Endothelial cell of umbilical vein (primary cell): ENCODE measurements at regions not wholly inside any gene's neighbourhood (a gene's known extent, or its start where the extent isn't known, plus 50 kb on each side); places are given as distances from the start of the nearest gene placed in this dataset.

ENCODE experiments used
- BruUV-seq: library from RNA; stranded (reverse); fragments of 400-500 nt; replicated peaks from 2 replicates; lab custom pipeline; 2021; lab: Mats Ljungman, UMichigan
- CTCF ChIA-PET: fragments of 300-600, 350-600 bp; sonication (Branson Sonifier 250); formaldehyde crosslinking; loops from one replicate; lab custom pipeline; 2021; ENCODE audit warnings: antibody characterized with exemption, inconsistent platforms; lab: Charles Lee
- POLR2A ChIA-PET: fragments of 300-600, 350-600 bp; sonication (Branson Sonifier 250); formaldehyde crosslinking; loops from one replicate; lab custom pipeline; 2021; ENCODE audit warnings: antibody characterized with exemption, inconsistent platforms; lab: Charles Lee
- DNase-seq: peaks from one replicate; pipeline ENCODE4 v3.0.0-alpha.2; 2011; ENCODE audit warnings: low read depth, low spot score
- FAIRE-seq: peaks from 2 replicates; lab custom pipeline; 2011; peaks lifted over from hg19 to GRCh38; lab: Jason Lieb, UNC
- H2AFZ ChIP-seq: 2 replicates; pipeline ENCODE4 v1.6.0; 2012; ENCODE audit warnings: low read depth, low read length, control low read depth, inconsistent platforms
- H3K27ac ChIP-seq: 2 replicates; pipeline ENCODE4 v1.5.1; 2011; ENCODE audit warnings: low read depth, mild to moderate bottlenecking, control low read depth, low read length, moderate library complexity; ENCODE audit not compliant: insufficient read depth
- H3K27me3 ChIP-seq, 2 experiments: 2 replicates each; pipeline versions ENCODE4 v1.6.0 to v1.6.1; 2011; ENCODE audit warnings: low read length in 2 of 2, mixed read lengths in 1 of 2; ENCODE audit not compliant: control insufficient read depth in 2 of 2, insufficient read depth in 2 of 2
- H3K36me3 ChIP-seq, 2 experiments: 2 replicates in 1 of 2; 3 replicates in 1 of 2; pipeline ENCODE4 v1.5.1; 2011; ENCODE audit warnings: low read length in 2 of 2, mild to moderate bottlenecking in 1 of 2, moderate library complexity in 1 of 2; ENCODE audit not compliant: control insufficient read depth in 2 of 2, insufficient read depth in 2 of 2; ENCODE audit errors: extremely low read depth in 1 of 2
- H3K4me1 ChIP-seq: 3 replicates; pipeline ENCODE4 v1.5.1; 2011; ENCODE audit warnings: mild to moderate bottlenecking, low read length; ENCODE audit not compliant: control insufficient read depth, insufficient read depth; ENCODE audit errors: extremely low read depth
- H3K4me2 ChIP-seq: 2 replicates; pipeline ENCODE4 v1.6.1; 2011; ENCODE audit warnings: low read length, control low read depth, mixed read lengths; ENCODE audit not compliant: insufficient read depth
- H3K4me3 ChIP-seq, 3 experiments: fragments of 200-600 bp in 1 of 3; sonication (generic), shearing (Covaris generic) in 1 of 3; replicated peaks in 1 of 3; 2 replicates each; pipeline ENCODE4 v1.5.1; 2011 to 2016; ENCODE audit warnings: control low read depth in 3 of 3, low read length in 3 of 3, mild to moderate bottlenecking in 2 of 3, inconsistent platforms in 1 of 3, low read depth in 1 of 3, moderate library complexity in 1 of 3; ENCODE audit not compliant: insufficient read depth in 1 of 3
- H3K79me2 ChIP-seq: 2 replicates; pipeline ENCODE4 v1.6.0; 2012; ENCODE audit warnings: low read length, inconsistent platforms; ENCODE audit not compliant: control insufficient read depth, insufficient read depth
- H3K9ac ChIP-seq: replicated peaks from 2 replicates; pipeline ENCODE3; 2011; ENCODE audit warnings: low read length, control low read depth; ENCODE audit not compliant: insufficient read depth; ENCODE audit errors: extremely low read depth
- H3K9me1 ChIP-seq: replicated peaks from 3 replicates; pipeline ENCODE4 v1.6.0; 2011; ENCODE audit warnings: mild to moderate bottlenecking, low read length; ENCODE audit not compliant: control insufficient read depth, insufficient read depth; ENCODE audit errors: extremely low read depth
- H3K9me3 ChIP-seq: replicated peaks from 2 replicates; pipeline ENCODE4 v1.5.1; 2012; ENCODE audit warnings: low read length, inconsistent platforms; ENCODE audit not compliant: control insufficient read depth, insufficient read depth
- H4K20me1 ChIP-seq: replicated peaks from 2 replicates; pipeline ENCODE3; 2011; ENCODE audit warnings: mild to moderate bottlenecking, low read length; ENCODE audit not compliant: control insufficient read depth, insufficient read depth; ENCODE audit errors: extremely low read depth
- CTCF ChIP-seq, 2 donors: IDR thresholded peaks; 1 replicate in 1 of 2; 2 replicates in 1 of 2; pipeline ENCODE4 v1.5.1; 2011; ENCODE audit warnings: low read length in 2 of 2, mild to moderate bottlenecking in 2 of 2, moderate library complexity in 2 of 2, control low read depth in 1 of 2, inconsistent platforms in 1 of 2, low read depth in 1 of 2; ENCODE audit not compliant: insufficient read depth in 1 of 2; ENCODE audit errors: extremely low read depth in 1 of 2
- EZH2 ChIP-seq: IDR thresholded peaks from 2 replicates; pipeline ENCODE4 v1.6.1; 2012; ENCODE audit warnings: borderline replicate concordance, low read depth, mild to moderate bottlenecking, moderate library complexity, low read length, inconsistent platforms; ENCODE audit not compliant: severe bottlenecking
- FOS ChIP-seq: IDR thresholded peaks from 2 replicates; pipeline ENCODE4 v1.6.1; 2011; ENCODE audit warnings: mild to moderate bottlenecking, low read length, moderate library complexity, borderline replicate concordance; ENCODE audit not compliant: insufficient read depth
- GATA2 ChIP-seq: IDR thresholded peaks from 2 replicates; pipeline ENCODE4 v1.7.0; 2011; ENCODE audit warnings: low read depth, mild to moderate bottlenecking, moderate library complexity, mixed read lengths, low read length; ENCODE audit not compliant: insufficient read length, insufficient read depth
- JUN ChIP-seq: IDR thresholded peaks from 2 replicates; pipeline ENCODE4 v1.6.1; 2011; ENCODE audit warnings: borderline replicate concordance, low read depth; ENCODE audit not compliant: insufficient read length, insufficient read depth
- MAX ChIP-seq: IDR thresholded peaks from 2 replicates; pipeline ENCODE4 v1.6.1; 2011; ENCODE audit not compliant: insufficient read depth, insufficient read length
- MYC ChIP-seq: IDR thresholded peaks from one replicate; pipeline ENCODE4 v1.6.1; 2011; ENCODE audit warnings: mild to moderate bottlenecking, low read depth, low read length
- POLR2A ChIP-seq: IDR thresholded peaks from 2 replicates; pipeline ENCODE4 v1.6.1; 2012; ENCODE audit warnings: low read depth, mild to moderate bottlenecking, control low read depth, low read length
- POLR2AphosphoS5 ChIP-seq: IDR thresholded peaks from 2 replicates; pipeline ENCODE4 v1.6.1; 2012; ENCODE audit warnings: low read depth, mild to moderate bottlenecking, control low read depth, low read length, moderate library complexity; ENCODE audit not compliant: insufficient read depth
- dilution Hi-C: fragments of 300-500 bp; cut with MboI; formaldehyde crosslinking; loops from one replicate; pipeline ENCODE4 v1.15.0; 2019; ENCODE audit warnings: low sequenced_read_pairs; ENCODE audit not compliant: extremely low pct_ligation_motif_present
- intact Hi-C: fragments of 100-400 bp; cut with micrococcal nuclease; formaldehyde crosslinking; loops from one replicate; pipeline ENCODE4 v1.10.0; 2022

- Histone ChIP-seq H3K9me3 (no peaks in the 10 kb centered on the region), H3K9ac (no peak overlapping the region), H3K27ac (no peak overlapping the region), H3K79me2 (no peaks in the 10 kb centered on the region), H3K4me2 (peak overlapping the region; percentile 85), H4K20me1 (no peaks in the 10 kb centered on the region), H3K4me1 (peaks cover 13% of the 10 kb centered on the region), H3K9me1 (no peaks in the 10 kb centered on the region), H2AFZ (peak overlapping the region; percentile 86), H3K4me3 (no peak overlapping the region), H3K36me3 (no peaks in the 10 kb centered on the region), H3K27me3 (no peaks in the 10 kb centered on the region)
- POLR2A ChIA-PET = no interaction called here
- dilution Hi-C loops (no loop called here), intact Hi-C loops (loop anchor here (5.0 kb wide), 1 partner anchor 125 kb away; no protein-coding TSS in a partner anchor)
- FAIRE-seq (no peak), DNase-seq (peak; percentile 36)
- BruUV-seq = no TSS peak
- TF ChIP-seq MAX (no peak), EZH2 (no peak), POLR2AphosphoS5 (no peak), FOS (no peak), GATA2 (no peak), MYC (no peak), JUN (no peak), CTCF (IDR thresholded peaks at IDR 0.05; ENCODE audit: extremely low read depth in 1 of 2, insufficient read depth in 1 of 2, low read depth in 1 of 2, low read length in 2 of 2) (no peak), POLR2A (no peak)
- CTCF ChIA-PET = interaction anchor here (1.4 to 2.1 kb wide), 2 partner anchors 48 to 353 kb away, joined by 4 to 5 read pairs; no protein-coding TSS in a partner anchor
Observed at GRCh38 chr6:25137480-25137879, 141.7 kb upstream of the CARMIL1 start.
